H9 (cell line): ENCODE measurements at regions not wholly inside any gene's neighbourhood (a gene's known extent, or its start where the extent isn't known, plus 50 kb on each side); places are given as distances from the start of the nearest gene placed in this dataset.
A peak's percentile ranks its signal among the peaks of the same experiment; 100 is the strongest.

Experiments used
- DNase-seq: peaks from one replicate; pipeline ENCODE4 v3.0.0-alpha.2; 2017
- H2AFZ ChIP-seq: one replicate; pipeline ENCODE4 v1.6.1; 2013; ENCODE audit warnings: mild to moderate bottlenecking, low read length, control low read depth, moderate library complexity
- H2AK5ac ChIP-seq: 2 replicates; pipeline ENCODE4 v1.6.1; 2013; ENCODE audit warnings: low read length, control low read depth, mixed read lengths; ENCODE audit not compliant: insufficient read length
- H2BK120ac ChIP-seq: one replicate; pipeline ENCODE4 v1.6.1; 2013; ENCODE audit warnings: low read depth, mild to moderate bottlenecking, low read length, control low read depth, inconsistent platforms; ENCODE audit not compliant: poor library complexity, severe bottlenecking
- H2BK12ac ChIP-seq: 2 replicates; pipeline ENCODE4 v1.6.1; 2013; ENCODE audit warnings: low read length, control low read depth, mixed read lengths, low read depth; ENCODE audit not compliant: insufficient read length
- H2BK15ac ChIP-seq: 2 replicates; pipeline ENCODE4 v1.6.1; 2013; ENCODE audit warnings: low read depth, low read length, control low read depth
- H2BK20ac ChIP-seq: one replicate; pipeline ENCODE4 v1.6.1; 2013; ENCODE audit warnings: low read depth, mild to moderate bottlenecking, low read length, control low read depth, inconsistent platforms; ENCODE audit not compliant: poor library complexity, severe bottlenecking
- H2BK5ac ChIP-seq: 2 replicates; pipeline ENCODE4 v1.6.1; 2013; ENCODE audit warnings: low read length, control low read depth, mixed read lengths; ENCODE audit not compliant: insufficient read length
- H3K14ac ChIP-seq: 2 replicates; pipeline ENCODE4 v1.6.1; 2013; ENCODE audit warnings: low read length, control low read depth; ENCODE audit not compliant: insufficient read depth
- H3K18ac ChIP-seq: 2 replicates; pipeline ENCODE4 v1.6.1; 2013; ENCODE audit warnings: low read depth, mild to moderate bottlenecking, mixed read lengths, low read length, control low read depth; ENCODE audit not compliant: insufficient read length
- H3K23ac ChIP-seq: 2 replicates; pipeline ENCODE4 v1.6.1; 2013; ENCODE audit warnings: low read length, control low read depth, mixed read lengths, low read depth; ENCODE audit not compliant: insufficient read length
- H3K23me2 ChIP-seq: 2 replicates; pipeline ENCODE4 v1.6.1; 2013; ENCODE audit warnings: low read depth, mild to moderate bottlenecking, mixed read lengths, low read length, control low read depth; ENCODE audit not compliant: insufficient read length, poor library complexity, severe bottlenecking
- H3K27ac ChIP-seq: 2 replicates; pipeline ENCODE4 v1.5.1; 2013; ENCODE audit warnings: low read length, control low read depth, mixed read lengths, low read depth; ENCODE audit not compliant: insufficient read length
- H3K27me3 ChIP-seq: 2 replicates; pipeline ENCODE4 v1.6.1; 2013; ENCODE audit warnings: low read length, control low read depth, inconsistent platforms; ENCODE audit not compliant: insufficient read depth
- H3K4ac ChIP-seq: 2 replicates; pipeline ENCODE4 v1.6.1; 2013; ENCODE audit warnings: low read depth, mild to moderate bottlenecking, control low read depth, inconsistent platforms, low read length, moderate library complexity
- H3K4me1 ChIP-seq: 2 replicates; pipeline ENCODE4 v1.6.1; 2013; ENCODE audit warnings: low read length, control low read depth, inconsistent platforms; ENCODE audit not compliant: insufficient read depth
- H3K4me2 ChIP-seq: 2 replicates; pipeline ENCODE4 v1.6.1; 2013; ENCODE audit warnings: low read length, control low read depth, mixed read lengths; ENCODE audit not compliant: insufficient read length, insufficient read depth
- H3K56ac ChIP-seq: 2 replicates; pipeline ENCODE4 v1.6.1; 2013; ENCODE audit warnings: low read depth, mild to moderate bottlenecking, mixed read lengths, low read length, control low read depth; ENCODE audit not compliant: insufficient read length
- H3K79me1 ChIP-seq: 2 replicates; pipeline ENCODE4 v1.6.1; 2013; ENCODE audit warnings: low read depth, mild to moderate bottlenecking, moderate library complexity, low read length, control low read depth, inconsistent platforms; ENCODE audit not compliant: insufficient read depth, poor library complexity, severe bottlenecking
- H3K79me2 ChIP-seq: 2 replicates; pipeline ENCODE4 v1.6.1; 2013; ENCODE audit warnings: low read length, control low read depth, inconsistent platforms; ENCODE audit not compliant: insufficient read depth
- H3K9ac ChIP-seq: 2 replicates; pipeline ENCODE4 v1.6.1; 2013; ENCODE audit warnings: low read length, control low read depth, mixed read lengths; ENCODE audit not compliant: insufficient read length; ENCODE audit errors: extremely low read depth
- H3K9me3 ChIP-seq: one replicate; pipeline ENCODE4 v1.6.1; 2013; ENCODE audit warnings: low read depth, low read length, inconsistent platforms; ENCODE audit not compliant: control insufficient read depth
- H3T11ph ChIP-seq: one replicate; pipeline ENCODE4 v1.6.1; 2013; ENCODE audit warnings: mild to moderate bottlenecking, low read length, control low read depth, inconsistent platforms
- H4K20me1 ChIP-seq: one replicate; pipeline ENCODE4 v1.6.1; 2013; ENCODE audit not compliant: control insufficient read depth, insufficient read length, insufficient read depth
- H4K5ac ChIP-seq: 2 replicates; pipeline ENCODE4 v1.6.1; 2013; ENCODE audit warnings: low read depth, mild to moderate bottlenecking, mixed read lengths, low read length, control low read depth; ENCODE audit not compliant: insufficient read length
- H4K8ac ChIP-seq: replicated peaks from 2 replicates; pipeline ENCODE4 v1.6.1; 2013; ENCODE audit warnings: low read length, control low read depth, mixed read lengths, low read depth; ENCODE audit not compliant: insufficient read length
- H4K91ac ChIP-seq: 2 replicates; pipeline ENCODE4 v1.6.1; 2013; ENCODE audit warnings: low read depth, mild to moderate bottlenecking, moderate library complexity, mixed read lengths, low read length, control low read depth; ENCODE audit not compliant: insufficient read length
- H3K27ac Mint-ChIP-seq, 3 experiments: 2 replicates in 2 of 3; 3 replicates in 1 of 3; pipeline ENCODE4 v1.8.0; 2020 to 2021; ENCODE audit warnings: mixed read lengths in 3 of 3, mild to moderate bottlenecking in 1 of 3, moderate library complexity in 1 of 3
- H3K27me3 Mint-ChIP-seq: 2 replicates; pipeline ENCODE4 v1.8.0; 2021; ENCODE audit warnings: low read depth, mild to moderate bottlenecking, moderate library complexity, mixed read lengths
- H3K36me3 Mint-ChIP-seq, 3 experiments: 2 replicates in 2 of 3; 3 replicates in 1 of 3; pipeline ENCODE4 v1.8.0; 2020 to 2021; ENCODE audit warnings: low read depth in 3 of 3, mixed read lengths in 3 of 3; ENCODE audit not compliant: insufficient read depth in 1 of 3
- H3K4me1 Mint-ChIP-seq, 2 experiments: 2 replicates each; pipeline ENCODE4 v1.8.0; 2020; ENCODE audit warnings: mixed read lengths in 2 of 2
- H3K4me3 Mint-ChIP-seq, 2 experiments: 2 replicates in 1 of 2; 3 replicates in 1 of 2; pipeline ENCODE4 v1.8.0; 2020 to 2021; ENCODE audit warnings: mild to moderate bottlenecking in 2 of 2, mixed read lengths in 2 of 2, moderate library complexity in 1 of 2
- H3K9me3 Mint-ChIP-seq, 2 experiments: 2 replicates in 1 of 2; 3 replicates in 1 of 2; pipeline ENCODE4 v1.8.0; 2020; ENCODE audit warnings: mild to moderate bottlenecking in 2 of 2, mixed read lengths in 2 of 2, moderate library complexity in 1 of 2
- CTCF ChIP-seq: fragments of 200-600 bp; sonication (generic); conservative IDR thresholded peaks from 3 replicates; pipeline ENCODE4 v1.8.0; 2021; ENCODE audit warnings: antibody characterized with exemption, mild to moderate bottlenecking
- WGBS: extraction: QIAGEN DNeasy Blood & Tissue Kit; methylation state at CpG from one replicate; pipeline ENCODE4 v1.1.7; 2013; ENCODE audit warnings: missing lambda C conversion rate, low lambda C conversion rate, mixed read lengths; ENCODE audit not compliant: insufficient read length; ENCODE audit errors: extremely low coverage; 5-methylcytosine and 5-hydroxymethylcytosine counted together

DNA sequence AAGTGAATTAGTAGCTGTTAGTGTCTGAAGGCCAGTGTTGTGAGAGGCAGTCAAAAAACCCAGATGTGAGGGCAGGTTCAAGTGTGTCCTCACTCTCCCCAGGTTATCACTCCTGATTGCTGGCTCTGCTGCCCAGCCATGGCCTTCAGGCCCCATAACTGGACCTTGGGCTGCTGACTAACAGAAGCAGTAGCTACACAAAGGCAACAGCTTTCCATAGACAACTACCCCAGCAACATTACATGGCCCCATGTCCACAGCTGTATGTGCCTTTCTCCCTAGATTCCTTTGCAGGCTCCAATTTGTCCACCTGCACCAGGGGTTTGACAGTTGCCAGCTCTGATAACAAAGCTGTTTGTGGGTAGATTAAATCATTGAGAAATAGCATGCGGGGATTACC is 297.8 kb downstream of the ARL4A start:
- H3K4me2 ChIP-seq, result no peak overlapping the region
- peak overlapping the region; percentile 42 to 94 (median 89); a peak in 6 of 7 replicates for H3K27ac Mint-ChIP-seq
- DNase-seq, result no peak

More for the DNA sequence above, 297.8 kb downstream of the ARL4A start:
- 0 out of 2 replicates have a peak overlapping the region, but pooled peaks have one; percentile 26 for H3K14ac ChIP-seq
- no peaks in the 10 kb centered on the region for H3K27me3 ChIP-seq
- no peaks in the 10 kb centered on the region for H3K23me2 ChIP-seq
- no CpG with 5 or more reads among the region's 1 CpG for WGBS
- peaks cover 4% of the 10 kb centered on the region for H3K4me1 ChIP-seq
- no peak overlapping the region for H2AFZ ChIP-seq
- H4K8ac ChIP-seq, result no peak overlapping the region
- H2BK5ac ChIP-seq, result peak overlapping the region; percentile 23
- no peak overlapping the region for H3K4ac ChIP-seq
- no peak overlapping the region for H3T11ph ChIP-seq
- no peaks in the 10 kb centered on the region for H3K79me1 ChIP-seq
- H4K91ac ChIP-seq, result no peak overlapping the region
- no peak overlapping the region for H3K56ac ChIP-seq
- no peak overlapping the region for H4K5ac ChIP-seq
- no peak overlapping the region for H2BK12ac ChIP-seq
- H2BK15ac ChIP-seq, result no peak overlapping the region
- H3K23ac ChIP-seq, result no peak overlapping the region
- no peak for TF ChIP-seq CTCF
- H3K4me3 Mint-ChIP-seq, result no peak overlapping the region
- H3K27me3 Mint-ChIP-seq, result no peaks in the 10 kb centered on the region
- no peak overlapping the region for H3K18ac ChIP-seq
- H3K79me2 ChIP-seq, result no peaks in the 10 kb centered on the region
- no peak overlapping the region for H2BK20ac ChIP-seq
- no peaks in the 10 kb centered on the region for H3K36me3 Mint-ChIP-seq
- no peak overlapping the region for H3K27ac ChIP-seq
- H2BK120ac ChIP-seq, result no peak overlapping the region
- H3K9me3 Mint-ChIP-seq, result no peaks in the 10 kb centered on the region
- H3K9ac ChIP-seq, result no peak overlapping the region
- H3K9me3 ChIP-seq, result no peaks in the 10 kb centered on the region
- no peaks in the 10 kb centered on the region for H4K20me1 ChIP-seq
- H3K4me1 Mint-ChIP-seq, result peaks cover 22 to 32% of the 10 kb centered on the region in 2 experiments
- no peak overlapping the region for H2AK5ac ChIP-seq
